NCI-H226 (cell line): ENCODE measurements at regions not wholly inside any gene's neighbourhood (a gene's known extent, or its start where the extent isn't known, plus 50 kb on each side); places are given as distances from the start of the nearest gene placed in this dataset.

ENCODE experiments used
- DNase-seq: peaks from one replicate; pipeline ENCODE4 v3.0.0-alpha.2; 2015

DNA sequence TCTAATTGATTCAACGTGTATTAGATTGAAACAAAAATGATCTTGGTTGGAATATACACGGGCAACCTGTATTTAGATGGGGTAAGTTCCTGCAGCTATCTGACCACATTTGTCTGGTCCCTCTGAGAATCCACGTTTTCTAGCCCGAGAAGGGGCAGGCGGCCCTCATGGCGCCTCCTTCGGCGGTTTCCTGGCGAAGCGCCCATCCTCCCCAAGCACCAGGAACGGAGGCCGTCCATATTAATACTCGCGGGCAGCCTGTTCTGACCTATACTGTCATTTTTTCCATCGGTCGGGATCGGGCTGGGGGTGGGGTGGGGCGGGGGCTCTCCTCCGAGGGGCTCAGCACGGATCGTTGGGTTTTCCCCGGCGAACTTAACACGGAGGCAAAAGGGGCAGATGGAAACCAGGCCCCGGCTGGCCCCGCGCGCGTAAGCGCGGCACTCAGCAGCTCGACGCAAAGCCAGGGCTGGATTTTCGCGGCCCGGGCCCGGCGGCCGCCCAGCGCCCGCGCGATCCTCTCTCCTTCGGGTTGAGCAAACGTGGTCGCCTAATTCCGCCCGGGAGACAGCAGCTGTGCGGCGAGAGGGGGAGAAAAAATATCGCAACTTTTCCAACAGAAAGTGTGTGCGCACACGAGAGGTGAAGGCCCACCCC, 77.2 kb upstream of the BCOR start:
- DNase-seq: no peak

DNA sequence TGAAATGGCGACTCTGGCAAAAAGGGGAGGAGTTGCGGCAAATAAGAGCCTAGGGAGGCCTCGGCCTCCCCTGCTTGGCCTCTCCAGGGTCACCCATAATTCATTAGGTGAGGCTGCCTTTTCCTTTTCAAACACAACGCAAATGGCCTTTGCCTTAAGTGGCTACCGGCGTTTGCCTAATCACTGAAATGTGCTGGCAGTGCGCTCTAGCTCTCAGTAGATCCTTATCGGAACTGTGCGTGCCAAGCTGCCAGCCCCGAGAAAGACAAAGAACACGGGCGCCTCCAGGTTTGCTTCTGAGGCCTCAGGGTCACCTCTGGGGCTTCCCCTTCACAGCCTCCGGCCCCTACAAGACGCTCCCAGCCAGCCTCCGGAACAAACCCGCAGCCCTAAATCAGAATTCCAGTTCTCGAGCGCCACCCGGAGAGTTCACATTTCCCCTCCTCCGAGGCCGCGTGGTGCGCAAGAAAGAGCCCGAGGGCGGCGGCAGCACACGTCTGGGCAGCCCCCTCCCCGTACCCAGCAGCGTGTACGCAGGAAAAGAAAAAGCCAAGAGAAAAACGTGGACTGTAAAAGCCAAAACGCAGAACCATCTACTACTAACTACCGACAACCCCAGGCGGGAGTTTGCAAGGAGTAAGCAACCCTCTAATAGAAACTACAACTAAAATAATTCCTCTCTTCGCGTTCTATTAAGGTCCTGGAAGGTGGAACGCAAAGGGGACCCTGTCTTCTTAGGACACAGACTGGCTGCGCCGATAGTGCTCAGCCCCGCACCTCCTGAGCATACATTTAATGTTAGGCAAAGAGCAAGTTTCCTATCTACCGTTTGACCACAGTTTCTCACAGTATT, 76.5 kb upstream of the BCOR start:
- no peak for DNase-seq

DNA sequence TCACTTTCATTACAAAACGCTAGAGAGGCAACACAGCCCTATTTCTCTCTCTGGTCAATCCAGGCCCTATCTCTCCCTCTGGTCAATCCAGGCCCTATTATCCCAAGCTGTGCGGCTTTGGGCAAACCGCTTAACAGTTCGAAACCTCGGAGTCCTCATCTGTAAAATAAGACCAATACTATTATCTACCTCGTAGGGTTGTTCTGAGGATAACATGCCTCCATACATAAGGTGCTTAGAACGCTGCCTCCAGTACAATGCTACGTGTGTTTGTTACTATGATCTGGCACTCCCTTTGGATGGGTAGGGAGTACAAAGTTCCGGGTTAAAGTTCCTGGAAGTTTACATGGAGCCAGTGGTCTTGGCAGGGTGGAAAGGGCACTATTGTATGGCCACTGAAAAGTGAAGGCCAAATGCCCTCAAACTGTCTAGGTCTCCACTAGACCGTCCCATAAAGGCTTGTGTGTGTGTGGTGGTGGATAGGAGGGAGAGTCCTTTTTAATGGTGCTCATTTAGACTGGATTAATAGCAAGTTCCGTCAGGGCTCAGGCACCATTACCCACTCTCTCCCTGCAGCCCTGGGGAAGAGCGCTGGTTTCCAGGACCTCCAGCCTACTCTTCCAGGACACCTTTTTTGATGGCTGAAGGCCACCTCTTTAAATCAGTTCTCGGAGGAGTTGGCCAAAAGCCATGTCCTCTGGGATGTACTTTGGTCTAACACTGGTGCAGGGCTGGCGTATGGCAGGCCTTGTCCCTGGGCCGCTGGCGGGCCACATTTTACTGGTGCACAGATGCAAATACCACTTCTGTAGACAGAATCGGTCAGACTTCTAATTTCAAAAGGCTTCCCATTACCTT, 75.6 kb upstream of the BCOR start:
- DNase-seq: no peak

DNA sequence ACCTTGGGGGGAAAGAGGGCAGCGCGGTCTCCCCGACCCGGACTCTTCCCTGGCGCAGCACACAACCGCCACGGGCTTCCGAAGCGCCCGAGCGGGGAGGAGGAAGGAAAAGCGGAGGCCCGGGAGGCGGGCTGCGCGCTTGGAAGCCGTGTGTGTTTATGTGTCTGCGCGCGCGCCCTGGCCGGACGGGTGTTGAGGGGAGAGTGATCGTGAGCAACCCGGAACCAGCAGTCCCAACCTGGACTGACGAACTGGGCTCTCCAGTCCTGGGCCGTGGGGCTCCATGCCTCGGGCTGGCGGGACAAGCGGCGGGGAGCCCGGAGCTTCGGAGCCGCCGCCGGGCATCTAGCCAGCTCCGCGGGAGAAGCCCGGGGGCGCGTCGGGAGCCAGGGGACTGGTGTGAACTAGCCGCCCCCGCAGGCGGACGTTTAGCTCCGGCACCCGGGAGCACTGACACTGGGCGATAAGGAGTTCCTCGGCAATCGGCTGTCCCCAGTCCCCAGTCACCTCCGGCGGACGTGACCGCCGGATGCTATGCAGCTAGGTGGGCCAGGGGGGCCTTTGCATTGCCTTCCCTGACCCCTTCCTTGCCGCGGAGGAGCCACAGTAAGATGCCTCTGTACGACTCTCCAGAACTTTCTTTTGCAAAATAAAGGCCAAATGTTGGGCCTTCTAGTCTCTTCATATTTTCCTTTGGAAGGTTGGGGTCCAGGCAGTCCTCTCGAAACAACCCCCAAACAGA, 74.8 kb upstream of the BCOR start:
- DNase-seq: no peak

DNA sequence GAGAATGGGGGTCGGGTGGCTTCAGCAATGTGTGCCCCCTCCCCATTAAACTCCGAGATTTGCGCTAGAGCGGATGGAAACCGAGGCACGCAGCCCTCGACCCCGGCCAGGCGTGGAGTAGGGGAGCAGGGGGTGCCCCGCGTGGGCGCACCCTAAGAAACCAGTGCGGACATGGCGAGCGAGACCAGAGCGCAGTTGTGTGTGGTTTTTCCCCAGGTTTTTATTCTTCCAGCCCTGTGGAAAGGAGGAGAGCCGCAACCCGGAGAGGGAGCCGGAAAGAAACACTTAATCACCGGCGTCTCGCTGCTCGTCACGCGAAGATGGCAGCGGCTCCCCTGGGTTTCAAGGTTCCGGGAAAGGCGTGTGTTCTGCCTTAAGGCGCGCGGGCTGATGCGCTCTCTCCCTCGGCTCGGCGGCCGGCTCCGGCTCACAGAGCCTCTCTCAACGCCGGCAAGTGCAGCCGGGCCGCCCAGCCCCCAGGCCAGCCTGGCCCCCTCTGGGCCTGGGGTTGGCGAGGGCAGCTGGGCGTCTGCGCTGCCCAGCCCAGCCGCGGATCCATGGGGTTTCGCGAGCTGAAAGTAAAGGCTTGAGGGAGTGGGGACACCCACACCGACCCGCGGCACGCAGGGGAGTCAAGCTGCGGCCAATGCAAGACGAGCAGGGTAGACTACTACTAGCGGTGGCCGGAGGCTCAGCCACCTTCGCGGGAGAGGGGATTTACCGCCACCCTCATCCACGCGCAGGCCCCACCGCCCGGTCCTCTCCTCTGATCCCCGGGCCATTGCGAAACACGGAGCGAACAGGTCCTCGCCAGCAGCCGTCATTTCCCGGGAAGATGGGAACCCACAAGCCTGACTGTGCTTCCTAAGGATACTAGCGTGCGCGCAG, 74.0 kb upstream of the BCOR start:
- DNase-seq: no peak

DNA sequence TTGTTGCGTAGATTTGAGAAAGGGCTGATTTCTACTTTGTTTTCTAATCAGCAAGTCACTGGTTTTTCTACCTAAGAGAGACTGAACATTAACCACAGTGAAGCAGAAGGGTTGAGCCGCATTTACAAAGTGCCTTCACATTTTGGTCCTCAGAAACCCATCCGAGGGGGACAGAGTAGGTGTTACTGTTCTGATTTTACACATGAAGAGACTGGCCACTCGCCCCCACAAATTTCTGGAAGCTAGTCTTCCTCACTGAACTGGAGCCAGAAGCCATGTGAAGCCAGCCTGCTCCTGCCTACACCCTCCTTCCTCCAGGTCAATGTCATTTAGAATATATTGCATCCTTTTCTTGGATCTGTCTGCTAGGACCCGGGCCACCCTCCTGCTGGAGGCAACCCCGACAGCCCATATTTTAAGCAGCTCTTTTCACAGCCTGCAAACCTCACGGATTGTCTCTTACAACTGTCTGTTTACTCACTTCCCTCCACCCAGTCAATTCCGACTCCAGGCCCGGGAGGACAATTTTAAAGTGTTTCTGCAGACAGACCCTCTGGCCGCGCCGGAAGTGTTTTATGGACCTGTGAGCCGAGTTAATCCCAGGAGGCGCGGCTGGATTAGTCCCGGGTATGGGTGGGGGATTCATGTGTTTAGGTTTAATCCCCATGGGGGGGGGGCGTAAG, 73.2 kb upstream of the BCOR start:
- DNase-seq: no peak

DNA sequence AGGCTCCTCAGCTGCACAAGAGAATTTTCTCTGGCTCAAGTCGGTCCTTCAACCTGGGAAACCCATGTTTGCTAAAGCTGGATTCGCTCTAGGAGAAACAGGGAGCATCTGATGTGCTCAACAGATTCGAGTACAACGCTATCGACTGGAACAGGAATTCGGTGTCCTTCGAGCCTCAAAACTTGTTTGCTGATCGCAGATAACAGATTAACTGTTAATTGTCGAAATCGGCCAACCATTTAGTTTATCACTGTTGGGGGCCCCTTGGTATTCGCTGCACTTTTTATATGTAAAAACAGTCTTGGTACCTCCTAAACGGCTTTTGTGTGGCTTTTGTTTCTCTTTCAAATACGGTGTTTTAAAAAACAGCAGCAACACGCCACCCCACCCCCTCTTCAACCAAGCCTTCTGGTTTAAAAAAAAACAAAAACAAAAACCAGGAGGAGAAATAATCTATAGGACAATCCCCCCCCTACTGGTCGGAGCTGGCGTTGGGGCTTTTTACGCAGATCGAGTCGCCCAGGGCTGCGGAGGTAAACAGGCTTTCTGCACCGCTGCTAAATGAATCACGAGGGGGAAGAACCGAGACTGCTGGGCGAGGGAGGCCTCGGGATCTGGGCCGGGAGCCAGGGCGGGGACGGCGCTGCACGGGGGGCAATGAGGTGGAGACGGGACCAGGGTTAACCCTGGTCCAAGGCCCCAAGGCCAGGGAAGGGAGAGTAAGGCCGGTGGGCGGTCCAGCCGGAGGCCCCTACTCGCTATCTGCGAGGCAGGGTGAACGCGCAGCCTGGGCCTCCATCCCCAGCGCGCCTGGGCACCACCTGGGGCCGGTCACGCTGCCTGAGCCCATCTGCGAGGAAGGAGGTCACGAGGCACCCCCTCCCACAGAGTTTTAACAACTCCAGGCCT, 71.7 kb upstream of the BCOR start:
- no peak for DNase-seq

DNA sequence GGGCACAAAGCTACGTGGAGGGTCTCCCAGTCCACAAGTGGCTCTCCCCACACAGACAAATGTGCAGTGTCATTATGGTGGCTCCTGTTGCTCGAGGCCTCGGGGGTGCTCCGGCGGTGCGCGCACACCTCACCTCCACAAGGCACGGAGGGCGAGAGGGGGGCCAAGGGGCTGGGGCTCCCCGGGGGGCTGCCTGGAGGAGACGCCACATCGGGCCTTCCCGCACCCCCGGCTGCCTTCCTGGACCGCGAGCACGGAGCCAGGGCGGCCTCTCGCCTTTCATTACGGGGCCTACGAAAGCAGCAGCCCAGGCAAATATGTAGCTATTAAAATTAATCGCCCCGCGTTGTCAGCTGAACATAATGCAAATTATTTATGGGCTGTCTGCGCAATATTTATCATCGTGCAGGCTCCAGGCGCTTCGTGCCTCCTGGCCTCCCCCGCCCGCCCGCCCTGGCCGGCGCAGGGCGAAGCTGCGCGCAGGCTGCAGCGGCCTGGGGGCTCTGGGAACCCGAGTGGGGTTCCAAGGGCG, 70.8 kb upstream of the BCOR start:
- DNase-seq: no peak

DNA sequence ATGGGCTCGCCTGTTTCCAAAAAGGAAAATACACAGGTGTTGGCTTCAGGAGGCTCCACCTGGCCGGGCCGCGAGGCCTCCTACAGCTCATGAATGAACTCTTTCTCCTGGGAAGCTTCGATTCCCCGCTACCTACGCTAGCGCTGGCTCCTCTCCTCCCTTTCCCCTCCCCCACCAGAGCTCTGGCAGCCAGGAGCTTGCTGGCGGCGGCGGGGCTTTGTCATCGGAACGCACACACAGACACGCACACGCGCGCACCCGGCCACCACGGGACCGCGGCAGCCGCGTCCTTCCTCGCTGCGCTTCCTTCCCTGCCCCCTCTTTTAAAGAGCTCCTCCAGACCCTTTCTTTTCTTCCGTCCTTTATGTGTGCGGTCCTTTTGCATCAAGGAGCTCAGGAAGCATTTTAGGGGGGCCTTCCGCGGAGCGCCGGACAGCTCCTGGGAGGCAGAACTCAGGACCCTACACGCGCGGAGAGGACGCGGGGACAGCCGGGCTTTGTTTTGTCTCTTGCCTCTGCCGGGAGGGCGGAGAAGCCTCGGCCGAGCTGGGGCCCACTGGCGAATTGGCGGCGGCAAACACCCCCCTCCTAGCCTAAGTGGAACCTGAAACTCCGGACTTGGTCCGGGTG, 70.2 kb upstream of the BCOR start:
- no peak for DNase-seq

DNA sequence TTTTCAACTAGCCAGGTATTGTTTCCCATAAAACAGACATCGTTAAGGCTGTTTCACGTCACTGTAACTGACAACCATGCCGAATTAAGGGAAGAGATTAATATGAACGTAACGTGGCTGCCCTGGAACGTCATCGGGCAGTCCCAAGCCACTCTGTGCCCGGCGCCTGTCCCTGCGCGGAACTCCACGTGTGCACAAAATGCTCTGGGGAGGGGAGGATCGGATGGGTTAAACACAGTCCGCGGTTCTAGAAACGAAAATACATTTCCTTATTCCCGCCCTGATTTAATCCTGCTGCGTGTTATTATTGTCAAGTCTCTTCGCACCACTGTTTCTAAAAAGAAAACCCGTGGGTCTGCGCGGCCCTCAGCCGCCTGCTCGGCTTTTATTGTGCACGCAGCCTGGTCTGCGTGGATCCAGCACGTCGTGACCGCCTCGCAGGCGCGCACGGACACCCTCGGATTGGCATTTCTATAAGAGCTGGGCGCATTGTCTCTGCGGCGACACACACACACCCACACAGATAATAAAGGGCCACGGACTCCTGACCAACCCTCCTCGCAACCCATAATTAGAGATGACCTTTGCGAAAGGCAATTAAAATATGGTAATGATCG, 69.6 kb upstream of the BCOR start:
- no peak for DNase-seq

DNA sequence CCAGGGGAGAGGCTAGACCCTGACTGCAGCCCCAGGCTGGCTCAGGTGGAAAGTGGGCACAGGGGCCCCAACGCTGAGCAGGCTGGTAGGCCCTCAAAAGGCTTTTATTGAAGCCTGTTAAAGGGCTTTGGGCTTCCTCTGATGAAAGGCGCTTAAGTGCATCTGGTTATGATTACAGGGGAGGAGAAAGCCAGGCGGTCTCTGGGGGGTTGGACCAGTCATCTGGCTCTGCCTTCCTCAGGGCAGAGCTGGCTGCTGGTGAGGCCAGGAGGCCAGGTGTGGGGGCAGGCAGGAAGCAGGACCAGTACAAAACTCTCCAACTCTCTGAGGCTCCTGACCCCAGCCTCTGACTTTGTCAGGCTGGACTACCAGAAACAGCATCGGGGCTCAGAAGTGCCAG, 68.8 kb upstream of the BCOR start:
- DNase-seq: no peak

DNA sequence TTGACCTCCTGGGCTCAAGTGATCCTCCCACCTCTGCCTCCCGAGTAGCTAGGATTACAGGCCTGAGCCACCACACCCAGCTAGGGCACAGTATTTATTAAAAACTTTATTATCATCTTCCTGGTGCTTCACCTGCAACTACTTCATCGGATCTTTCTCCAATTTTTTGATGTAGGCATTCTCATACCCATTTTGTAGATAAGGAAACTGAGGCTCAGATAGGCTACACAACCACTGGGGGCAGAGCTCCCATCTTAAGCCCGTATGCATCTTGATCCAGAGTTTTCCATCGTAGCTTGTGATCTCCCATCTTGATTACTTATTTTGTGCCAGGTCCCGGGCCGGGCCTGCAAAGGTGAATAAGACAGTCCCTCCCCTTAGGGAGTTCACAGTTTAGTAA, 68.1 kb upstream of the BCOR start:
- no peak for DNase-seq

DNA sequence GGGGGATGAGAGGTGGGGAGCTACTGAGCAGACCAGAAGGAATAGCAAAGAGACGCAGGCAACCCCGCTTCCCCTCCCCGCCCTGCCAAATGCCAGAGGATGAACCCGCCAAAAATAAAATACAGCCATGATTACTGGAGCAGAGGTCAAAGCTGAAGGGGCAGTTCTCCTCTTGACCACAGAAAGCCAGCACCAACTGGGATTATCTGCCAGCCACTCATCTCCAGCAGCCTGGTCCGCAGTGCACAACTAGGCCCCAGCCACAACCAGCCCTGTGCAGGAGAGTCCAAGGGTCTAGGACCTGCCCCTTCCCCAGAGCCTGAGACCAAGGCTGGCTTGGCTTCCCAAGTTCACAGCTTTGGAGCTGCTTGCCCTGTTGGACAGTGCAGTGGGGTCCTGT, 67.4 kb upstream of the BCOR start:
- no peak for DNase-seq

DNA sequence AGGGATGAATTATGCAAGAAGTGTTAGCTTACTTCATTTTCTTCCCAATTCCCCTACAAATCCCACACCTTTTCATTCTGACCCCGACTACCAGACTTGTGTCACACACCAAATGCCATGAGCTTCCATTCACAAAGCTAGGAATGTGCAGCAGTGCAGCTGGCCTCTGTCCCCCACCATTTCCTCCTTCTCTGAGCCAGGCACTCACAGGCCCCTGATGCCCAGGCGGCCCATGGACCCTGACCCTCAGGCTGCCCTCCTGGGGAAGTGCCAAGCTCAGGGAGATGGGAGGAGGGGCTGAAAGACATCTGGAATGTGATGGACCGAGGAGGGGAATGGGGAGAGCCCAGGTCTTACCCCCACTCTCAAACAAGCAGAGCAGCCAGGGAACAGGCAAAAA, 67.0 kb upstream of the BCOR start:
- DNase-seq: no peak

DNA sequence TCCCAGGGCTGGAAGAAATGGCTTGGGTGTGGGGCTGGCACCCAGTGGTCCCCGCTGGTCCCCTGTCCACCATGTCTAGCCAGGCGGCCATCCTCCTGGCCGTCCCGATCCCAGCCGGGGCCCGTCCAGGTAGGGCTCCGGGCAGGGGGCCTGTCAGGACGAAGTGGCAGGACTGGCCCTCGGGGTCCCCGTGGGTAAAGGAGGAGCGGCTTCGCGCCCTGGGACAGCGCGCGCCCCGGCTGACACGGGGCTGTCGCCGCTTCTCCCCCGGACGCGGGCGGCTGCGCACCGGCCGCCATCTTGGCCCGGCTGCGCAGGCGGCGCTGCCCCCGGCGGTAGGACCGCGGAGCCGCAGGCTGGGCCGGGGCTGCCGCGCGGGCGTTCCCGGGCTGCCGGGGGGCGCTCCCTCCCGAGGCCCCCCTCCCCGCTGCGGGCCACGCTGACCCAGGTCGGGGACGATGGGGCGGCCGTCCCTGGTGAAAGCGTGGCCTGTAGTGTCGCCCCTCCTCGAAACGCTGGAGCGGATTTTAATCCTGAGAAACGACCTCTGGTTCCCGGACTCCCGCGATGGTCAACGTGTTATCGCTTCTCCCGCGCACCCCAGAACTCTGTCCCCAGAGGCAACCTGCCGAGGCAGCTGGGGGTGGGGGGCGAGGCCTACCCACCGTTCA, 60.4 kb upstream of the BCOR start:
- no peak for DNase-seq

DNA sequence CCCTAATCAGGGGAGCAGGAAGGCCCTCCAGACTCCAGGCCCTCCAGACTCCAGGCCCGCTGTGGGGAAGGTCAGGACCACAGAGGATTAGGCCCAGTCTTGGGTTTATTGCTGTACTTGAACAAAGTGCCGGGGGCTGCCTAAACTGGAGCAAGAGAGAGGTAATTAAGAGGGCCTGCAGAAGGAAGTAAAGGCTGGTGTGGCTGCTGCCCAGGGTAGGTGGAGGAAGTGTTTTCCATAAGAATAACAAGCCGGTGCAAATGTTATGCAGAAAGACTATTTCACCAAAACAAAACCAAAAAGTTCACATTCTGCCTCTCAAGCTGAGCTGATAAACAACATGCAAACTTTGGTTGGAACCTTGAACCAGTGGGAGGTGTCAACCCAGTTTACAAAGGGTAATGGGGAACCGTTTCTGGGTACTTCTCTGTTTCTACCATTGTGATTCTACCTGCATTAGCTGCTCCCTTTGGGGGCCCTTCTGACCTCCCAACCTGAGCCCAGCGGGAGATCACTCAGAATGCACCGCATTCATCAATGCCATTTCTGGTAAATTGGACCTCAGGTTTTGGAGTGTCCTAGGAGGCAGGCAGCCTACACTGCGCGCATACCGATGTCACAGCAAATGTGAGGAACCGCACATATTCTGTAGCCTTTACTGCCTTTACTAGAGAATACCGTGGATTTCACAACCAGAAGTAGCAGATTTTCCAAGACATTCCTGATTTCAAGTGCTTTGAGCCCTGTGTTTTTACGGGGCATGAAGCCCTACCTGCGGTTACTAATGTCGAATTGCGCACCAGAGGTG, 59.7 kb upstream of the BCOR start:
- DNase-seq: no peak

DNA sequence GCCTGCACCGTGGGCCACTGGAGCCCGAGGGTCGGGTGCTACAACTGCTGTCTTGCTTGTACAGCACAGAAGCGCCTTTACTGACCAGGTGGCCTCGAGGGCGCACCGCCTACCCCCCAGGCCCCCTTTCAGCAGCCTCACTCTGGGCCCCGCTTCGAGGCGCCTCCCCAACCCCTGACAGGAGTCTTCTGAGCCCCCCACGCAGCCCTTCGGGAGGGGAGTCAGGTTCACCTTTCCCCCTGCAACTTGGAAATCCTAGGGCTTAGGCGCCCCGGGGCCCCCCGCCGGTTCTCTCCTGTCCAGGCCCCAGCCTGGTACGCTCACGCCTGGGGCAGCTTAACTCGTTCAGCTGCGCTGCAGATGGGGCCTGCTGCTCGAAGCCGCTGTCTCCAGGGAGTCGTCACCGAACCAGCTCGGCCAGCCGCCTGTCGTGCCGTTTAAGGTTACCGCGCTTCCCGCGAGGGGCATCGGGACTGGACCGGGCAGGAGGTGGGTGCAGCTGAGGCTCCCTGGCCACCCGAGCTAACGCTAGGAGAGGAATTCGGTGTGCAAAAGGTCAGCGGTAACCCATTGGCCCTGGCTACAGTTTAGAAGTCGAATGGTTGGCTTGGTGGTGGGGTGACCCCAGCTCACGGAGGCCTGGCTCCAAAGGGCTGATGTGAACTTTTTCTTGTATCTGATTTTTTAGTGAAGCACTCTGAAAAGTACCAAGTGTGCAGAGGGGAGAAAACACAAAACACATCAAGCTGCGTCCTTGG, 58.9 kb upstream of the BCOR start:
- no peak for DNase-seq
